HG03196 (cell line): ENCODE measurements at regions not wholly inside any gene's neighbourhood (a gene's known extent, or its start where the extent isn't known, plus 50 kb on each side); places are given as distances from the start of the nearest gene placed in this dataset.
"Not testable (repeated sequence)": the region's sequence is repeated elsewhere in the genome, so short reads cannot be mapped to it uniquely, and the experiment has no call there.

Experiments
- ATAC-seq: cut with Tn5 transposase; IDR thresholded peaks from one replicate; pipeline ENCODE4 v1.9.1; 2021; ENCODE audit not compliant: unreplicated experiment

- no peak for ATAC-seq
These were observed 514.1 kb upstream of the NRSN1 start for GRCh38 chr6:23611776-23612381.

GRCh38 chr6:23618366-23618765, 507.6 kb upstream of the NRSN1 start:
- no peak for ATAC-seq

- ATAC-seq, result no peak
These were observed 505.1 kb upstream of the NRSN1 start for GRCh38 chr6:23620911-23621401.

GRCh38 chr6:23630726-23631635, 495.0 kb upstream of the NRSN1 start:
- no peak for ATAC-seq

GRCh38 chr6:23633996-23634395, 492.0 kb upstream of the NRSN1 start:
- ATAC-seq, result no peak

GRCh38 chr6:23635150-23635549, 490.9 kb upstream of the NRSN1 start:
- no peak for ATAC-seq

- no peak for ATAC-seq
These were observed 488.7 kb upstream of the NRSN1 start for GRCh38 chr6:23637296-23637695.

GRCh38 chr6:23642849-23643248, 483.2 kb upstream of the NRSN1 start:
- no peak for ATAC-seq

- ATAC-seq, result no peak
These were observed 479.0 kb upstream of the NRSN1 start for GRCh38 chr6:23647045-23647444.

GRCh38 chr6:23650676-23651075, 475.3 kb upstream of the NRSN1 start:
- ATAC-seq, result no peak

- ATAC-seq, result no peak
These were observed 471.3 kb upstream of the NRSN1 start for GRCh38 chr6:23654745-23655144.

- no peak for ATAC-seq
These were observed 470.5 kb upstream of the NRSN1 start for GRCh38 chr6:23655525-23655924.

- no peak for ATAC-seq
These were observed 469.5 kb upstream of the NRSN1 start for GRCh38 chr6:23656255-23657194.

- no peak for ATAC-seq
These were observed 466.9 kb upstream of the NRSN1 start for GRCh38 chr6:23659125-23659524.

GRCh38 chr6:23661549-23661948, 464.5 kb upstream of the NRSN1 start:
- ATAC-seq, result no peak

- no peak for ATAC-seq
These were observed 462.9 kb upstream of the NRSN1 start for GRCh38 chr6:23663096-23663495.

- no peak for ATAC-seq
These were observed 462.4 kb upstream of the NRSN1 start for GRCh38 chr6:23663652-23664051.

- ATAC-seq, result not testable (repeated sequence)
These were observed 460.1 kb upstream of the NRSN1 start for GRCh38 chr6:23665911-23666310.

- no peak for ATAC-seq
These were observed 453.3 kb upstream of the NRSN1 start for GRCh38 chr6:23672737-23673136.

GRCh38 chr6:23678626-23679025, 447.4 kb upstream of the NRSN1 start:
- no peak for ATAC-seq

GRCh38 chr6:23681743-23682142, 444.3 kb upstream of the NRSN1 start:
- ATAC-seq, result no peak
